WTC11 (cell line): ENCODE measurements at regions not wholly inside any gene's neighbourhood (a gene's known extent, or its start where the extent isn't known, plus 50 kb on each side); places are given as distances from the start of the nearest gene placed in this dataset.

Source experiments
- CBFB ChIP-seq: sonication (generic); formaldehyde crosslinking; IDR thresholded peaks from 2 replicates; pipeline ENCODE4 v1.8.1; 2022; ENCODE audit warnings: mild to moderate bottlenecking, low read depth, missing genetic modification reagents
- CREB1 ChIP-seq: sonication (generic); formaldehyde crosslinking; IDR thresholded peaks from 2 replicates; pipeline ENCODE4 v1.8.0; 2023; ENCODE audit warnings: mild to moderate bottlenecking, missing genetic modification reagents
- ESRRA ChIP-seq: sonication (generic); formaldehyde crosslinking; IDR thresholded peaks from 2 replicates; pipeline ENCODE4 v1.8.1; 2022; ENCODE audit warnings: mild to moderate bottlenecking, missing genetic modification reagents, borderline replicate concordance
- GABPB1 ChIP-seq: sonication (generic); formaldehyde crosslinking; IDR thresholded peaks from 2 replicates; pipeline ENCODE4 v1.8.1; 2023; ENCODE audit warnings: mild to moderate bottlenecking, missing genetic modification reagents
- NFYB ChIP-seq: sonication (generic); formaldehyde crosslinking; conservative IDR thresholded peaks from 2 replicates; pipeline ENCODE4 v1.8.0; 2022; ENCODE audit warnings: low read depth, missing genetic modification reagents
- NR3C1 ChIP-seq: sonication (generic); formaldehyde crosslinking; conservative IDR thresholded peaks from 2 replicates; pipeline ENCODE4 v1.8.1; 2023; ENCODE audit warnings: low read depth, mild to moderate bottlenecking, missing genetic modification reagents
- ZNF232 ChIP-seq: sonication (generic); formaldehyde crosslinking; IDR thresholded peaks from 2 replicates; pipeline ENCODE4 v1.8.0; 2022; ENCODE audit warnings: mild to moderate bottlenecking, missing genetic modification reagents
- TF ChIP-seq, protein P1 (sequence below): fragments of 200-600 bp; IDR thresholded peaks from 2 replicates; pipeline ENCODE4 v1.8.0; 2022; ENCODE audit warnings: antibody characterized with exemption
- TF ChIP-seq, protein P2 (sequence below): sonication (generic); formaldehyde crosslinking; IDR thresholded peaks from 2 replicates; pipeline ENCODE4 v1.8.0; 2022; ENCODE audit warnings: mild to moderate bottlenecking, missing genetic modification reagents
- TF ChIP-seq, protein P3 (sequence below): fragments of 250-450 bp; sonication (Bioruptor Pico); IDR thresholded peaks from 2 replicates; pipeline ENCODE4 v2.1.2; 2022; ENCODE audit warnings: mild to moderate bottlenecking, moderate library complexity
- TF ChIP-seq, protein P4 (sequence below): sonication (generic); formaldehyde crosslinking; IDR thresholded peaks from 2 replicates; pipeline ENCODE4 v1.8.1; 2022; ENCODE audit warnings: low read depth, missing genetic modification reagents, borderline replicate concordance
- TF ChIP-seq, protein P5 (sequence below): sonication (generic); formaldehyde crosslinking; conservative IDR thresholded peaks from 2 replicates; pipeline ENCODE4 v1.8.1; 2022; ENCODE audit warnings: mild to moderate bottlenecking, missing genetic modification reagents

DNA sequence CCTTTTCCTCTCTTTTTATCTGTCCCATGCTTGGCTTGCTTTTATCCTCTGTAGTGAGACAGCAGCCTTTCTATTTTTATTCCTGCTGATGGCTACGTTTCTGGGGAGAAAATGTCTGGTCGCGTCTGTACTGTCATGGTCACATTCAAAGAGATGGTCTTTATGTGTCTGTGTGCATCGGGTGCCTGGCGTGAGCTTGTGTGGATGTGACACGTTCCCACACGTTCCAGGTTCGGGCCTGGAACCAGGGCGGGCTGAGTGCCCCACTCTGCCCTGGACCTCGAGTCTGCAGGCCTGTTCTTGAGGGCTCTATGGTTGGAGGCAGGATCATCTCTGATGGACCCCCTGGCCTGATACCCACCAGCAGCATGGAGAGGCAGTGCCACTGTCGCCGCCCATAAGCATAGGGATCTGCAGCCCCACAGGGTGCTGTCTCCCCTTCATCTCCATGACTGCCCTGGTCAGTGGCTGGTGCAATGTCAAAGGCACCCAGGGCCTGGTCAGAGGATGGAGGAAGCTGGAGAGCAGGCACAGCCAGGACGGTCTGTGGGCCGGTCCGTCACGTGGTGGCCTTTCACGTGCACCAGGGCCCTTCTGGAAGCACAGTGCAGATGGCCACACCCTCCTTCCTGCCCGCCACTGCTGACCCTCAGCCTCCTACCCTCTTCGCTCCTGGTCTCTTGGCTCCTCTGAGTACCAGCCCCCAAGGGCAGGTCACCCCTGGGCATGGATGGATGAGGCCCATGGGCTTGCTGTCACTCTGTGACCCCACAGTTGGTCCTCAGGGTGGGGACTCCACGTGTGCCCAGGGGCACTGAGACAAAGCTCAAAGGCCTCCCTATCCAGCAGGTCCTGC lies 149.2 kb upstream of the TWIST2 start:
- TF ChIP-seq, protein P1, sequence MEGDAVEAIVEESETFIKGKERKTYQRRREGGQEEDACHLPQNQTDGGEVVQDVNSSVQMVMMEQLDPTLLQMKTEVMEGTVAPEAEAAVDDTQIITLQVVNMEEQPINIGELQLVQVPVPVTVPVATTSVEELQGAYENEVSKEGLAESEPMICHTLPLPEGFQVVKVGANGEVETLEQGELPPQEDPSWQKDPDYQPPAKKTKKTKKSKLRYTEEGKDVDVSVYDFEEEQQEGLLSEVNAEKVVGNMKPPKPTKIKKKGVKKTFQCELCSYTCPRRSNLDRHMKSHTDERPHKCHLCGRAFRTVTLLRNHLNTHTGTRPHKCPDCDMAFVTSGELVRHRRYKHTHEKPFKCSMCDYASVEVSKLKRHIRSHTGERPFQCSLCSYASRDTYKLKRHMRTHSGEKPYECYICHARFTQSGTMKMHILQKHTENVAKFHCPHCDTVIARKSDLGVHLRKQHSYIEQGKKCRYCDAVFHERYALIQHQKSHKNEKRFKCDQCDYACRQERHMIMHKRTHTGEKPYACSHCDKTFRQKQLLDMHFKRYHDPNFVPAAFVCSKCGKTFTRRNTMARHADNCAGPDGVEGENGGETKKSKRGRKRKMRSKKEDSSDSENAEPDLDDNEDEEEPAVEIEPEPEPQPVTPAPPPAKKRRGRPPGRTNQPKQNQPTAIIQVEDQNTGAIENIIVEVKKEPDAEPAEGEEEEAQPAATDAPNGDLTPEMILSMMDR = no peak
- TF ChIP-seq NR3C1 (CRISPR knock-in tag) (no peak), GABPB1 (CRISPR knock-in tag) (no peak), CBFB (CRISPR knock-in tag) (no peak), ZNF232 (CRISPR knock-in tag) (no peak), CREB1 (CRISPR knock-in tag) (no peak), NFYB (CRISPR knock-in tag) (no peak), ESRRA (no peak)
- TF ChIP-seq, protein P2, sequence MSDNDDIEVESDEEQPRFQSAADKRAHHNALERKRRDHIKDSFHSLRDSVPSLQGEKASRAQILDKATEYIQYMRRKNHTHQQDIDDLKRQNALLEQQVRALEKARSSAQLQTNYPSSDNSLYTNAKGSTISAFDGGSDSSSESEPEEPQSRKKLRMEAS = no peak
- TF ChIP-seq, protein P3, sequence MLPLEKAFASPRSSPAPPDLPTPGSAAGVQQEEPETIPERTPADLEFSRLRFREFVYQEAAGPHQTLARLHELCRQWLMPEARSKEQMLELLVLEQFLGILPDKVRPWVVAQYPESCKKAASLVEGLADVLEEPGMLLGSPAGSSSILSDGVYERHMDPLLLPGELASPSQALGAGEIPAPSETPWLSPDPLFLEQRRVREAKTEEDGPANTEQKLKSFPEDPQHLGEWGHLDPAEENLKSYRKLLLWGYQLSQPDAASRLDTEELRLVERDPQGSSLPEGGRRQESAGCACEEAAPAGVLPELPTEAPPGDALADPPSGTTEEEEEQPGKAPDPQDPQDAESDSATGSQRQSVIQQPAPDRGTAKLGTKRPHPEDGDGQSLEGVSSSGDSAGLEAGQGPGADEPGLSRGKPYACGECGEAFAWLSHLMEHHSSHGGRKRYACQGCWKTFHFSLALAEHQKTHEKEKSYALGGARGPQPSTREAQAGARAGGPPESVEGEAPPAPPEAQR (CRISPR knock-in tag) = no peak
- TF ChIP-seq, protein P4, sequence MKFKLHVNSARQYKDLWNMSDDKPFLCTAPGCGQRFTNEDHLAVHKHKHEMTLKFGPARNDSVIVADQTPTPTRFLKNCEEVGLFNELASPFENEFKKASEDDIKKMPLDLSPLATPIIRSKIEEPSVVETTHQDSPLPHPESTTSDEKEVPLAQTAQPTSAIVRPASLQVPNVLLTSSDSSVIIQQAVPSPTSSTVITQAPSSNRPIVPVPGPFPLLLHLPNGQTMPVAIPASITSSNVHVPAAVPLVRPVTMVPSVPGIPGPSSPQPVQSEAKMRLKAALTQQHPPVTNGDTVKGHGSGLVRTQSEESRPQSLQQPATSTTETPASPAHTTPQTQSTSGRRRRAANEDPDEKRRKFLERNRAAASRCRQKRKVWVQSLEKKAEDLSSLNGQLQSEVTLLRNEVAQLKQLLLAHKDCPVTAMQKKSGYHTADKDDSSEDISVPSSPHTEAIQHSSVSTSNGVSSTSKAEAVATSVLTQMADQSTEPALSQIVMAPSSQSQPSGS (CRISPR knock-in tag) = no peak
- TF ChIP-seq, protein P5, sequence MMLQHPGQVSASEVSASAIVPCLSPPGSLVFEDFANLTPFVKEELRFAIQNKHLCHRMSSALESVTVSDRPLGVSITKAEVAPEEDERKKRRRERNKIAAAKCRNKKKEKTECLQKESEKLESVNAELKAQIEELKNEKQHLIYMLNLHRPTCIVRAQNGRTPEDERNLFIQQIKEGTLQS (CRISPR knock-in tag) = no peak
